ENCODE measurements at regions not wholly inside any gene's neighbourhood (a gene's known extent, or its start where the extent isn't known, plus 50 kb on each side); places are given as distances from the start of the nearest gene placed in this dataset.

- Histone ChIP-seq H4K20me1 (no peaks in the 10 kb centered on the region), H3K9me3 (replicated peaks in 1 of 11) (no peaks in the 10 kb centered on the region), H3K9ac (no peak overlapping the region), H3K4me1 (peaks cover 0 to 6% (median 0%) of the 10 kb centered on the region in 10 experiments; a peak in 2 of 20 replicates), H3K4me2 (no peak overlapping the region), H3K4me3 (no peak overlapping the region), H3K36me3 (no peaks in the 10 kb centered on the region), H3K27me3 (peaks cover 0 to 11% (median 0%) of the 10 kb centered on the region in 11 experiments; a peak in 4 of 22 replicates), H3K27ac (no peak overlapping the region)
- TF ChIP-seq Cebpa-rat (IDR thresholded peaks at IDR 0.05) = no peak
Observed at GRCh38 chr2:128368437-128369107, 49.9 kb upstream of the HS6ST1 start.

GRCh38 chr2:128369108-128369555, 50.5 kb upstream of the HS6ST1 start:
- H3K27ac ChIP-seq = no peak overlapping the region
- no peak overlapping the region for H3K4me2 ChIP-seq
- TF ChIP-seq Cebpa-rat (IDR thresholded peaks at IDR 0.05) = no peak
- peaks cover 0 to 6% (median 0%) of the 10 kb centered on the region in 10 experiments; a peak in 2 of 20 replicates for H3K4me1 ChIP-seq
- H3K9ac ChIP-seq = no peak overlapping the region
- H3K4me3 ChIP-seq = no peak overlapping the region
- H3K27me3 ChIP-seq = peaks cover 0 to 16% (median 0%) of the 10 kb centered on the region in 11 experiments; a peak in 4 of 22 replicates
- H3K36me3 ChIP-seq = no peaks in the 10 kb centered on the region
- H4K20me1 ChIP-seq = no peaks in the 10 kb centered on the region
- H3K9me3 ChIP-seq (replicated peaks in 1 of 11) = no peaks in the 10 kb centered on the region

- TF ChIP-seq Cebpa-rat (IDR thresholded peaks at IDR 0.05) = no peak
- Histone ChIP-seq H3K9ac (no peak overlapping the region), H3K36me3 (no peaks in the 10 kb centered on the region), H3K27ac (no peak overlapping the region), H3K4me3 (no peak overlapping the region), H3K4me1 (peaks cover 0 to 6% (median 0%) of the 10 kb centered on the region in 10 experiments; a peak in 2 of 20 replicates), H4K20me1 (no peaks in the 10 kb centered on the region), H3K9me3 (replicated peaks in 1 of 11) (no peaks in the 10 kb centered on the region), H3K27me3 (peaks cover 0 to 16% (median 0%) of the 10 kb centered on the region in 11 experiments; a peak in 4 of 22 replicates), H3K4me2 (no peak overlapping the region)
Observed at GRCh38 chr2:128369602-128370467, 51.2 kb upstream of the HS6ST1 start.

GRCh38 chr2:128370468-128371247, 52.0 kb upstream of the HS6ST1 start:
- Histone ChIP-seq H3K9ac (no peak overlapping the region), H3K27ac (no peak overlapping the region), H3K4me2 (no peak overlapping the region), H3K4me1 (peaks cover 0 to 6% (median 0%) of the 10 kb centered on the region in 10 experiments; a peak in 2 of 20 replicates), H3K9me3 (replicated peaks in 1 of 11) (no peaks in the 10 kb centered on the region), H3K36me3 (no peaks in the 10 kb centered on the region), H3K4me3 (no peak overlapping the region), H4K20me1 (no peaks in the 10 kb centered on the region), H3K27me3 (peaks cover 0 to 16% (median 0%) of the 10 kb centered on the region in 11 experiments; a peak in 4 of 22 replicates)
- TF ChIP-seq Cebpa-rat (IDR thresholded peaks at IDR 0.05) = no peak

GRCh38 chr2:128371248-128371630, 52.6 kb upstream of the HS6ST1 start:
- Histone ChIP-seq H3K9me3 (replicated peaks in 1 of 11) (no peaks in the 10 kb centered on the region), H3K4me2 (no peak overlapping the region), H3K27me3 (peaks cover 0 to 16% (median 0%) of the 10 kb centered on the region in 11 experiments; a peak in 4 of 22 replicates), H3K27ac (no peak overlapping the region), H3K4me3 (no peak overlapping the region), H3K36me3 (no peaks in the 10 kb centered on the region), H3K9ac (no peak overlapping the region), H3K4me1 (peaks cover 0 to 6% (median 0%) of the 10 kb centered on the region in 10 experiments; a peak in 2 of 20 replicates), H4K20me1 (no peaks in the 10 kb centered on the region)
- no peak for TF ChIP-seq Cebpa-rat (IDR thresholded peaks at IDR 0.05)

GRCh38 chr2:128371648-128372345, 53.1 kb upstream of the HS6ST1 start:
- no peak overlapping the region for H3K4me2 ChIP-seq
- no peak overlapping the region for H3K27ac ChIP-seq
- TF ChIP-seq Cebpa-rat (IDR thresholded peaks at IDR 0.05) = no peak
- H3K4me3 ChIP-seq = no peak overlapping the region
- no peaks in the 10 kb centered on the region for H3K36me3 ChIP-seq
- H3K4me1 ChIP-seq = peaks cover 0 to 7% (median 0%) of the 10 kb centered on the region in 10 experiments; a peak in 2 of 20 replicates
- no peaks in the 10 kb centered on the region for H4K20me1 ChIP-seq
- no peaks in the 10 kb centered on the region for H3K9me3 ChIP-seq (replicated peaks in 1 of 11)
- peaks cover 0 to 16% (median 0%) of the 10 kb centered on the region in 11 experiments; a peak in 4 of 22 replicates for H3K27me3 ChIP-seq
- H3K9ac ChIP-seq = no peak overlapping the region; a peak in 1 of 22 replicates

- Histone ChIP-seq H3K36me3 (no peaks in the 10 kb centered on the region), H3K27ac (no peak overlapping the region), H3K4me3 (no peak overlapping the region), H3K4me1 (peaks cover 0 to 16% (median 8%) of the 10 kb centered on the region in 10 experiments; a peak in 10 of 20 replicates), H3K9ac (no peak overlapping the region), H4K20me1 (no peaks in the 10 kb centered on the region), H3K4me2 (peak overlapping the region in 4 of 11 experiments; percentile 8 to 28 (median 22); a peak in 3 of 22 replicates), H3K9me3 (replicated peaks in 1 of 11) (no peaks in the 10 kb centered on the region), H3K27me3 (peaks cover 0 to 16% (median 0%) of the 10 kb centered on the region in 11 experiments; a peak in 5 of 22 replicates)
- TF ChIP-seq Cebpa-rat (IDR thresholded peaks at IDR 0.05) = no peak
Observed at GRCh38 chr2:128372621-128373341, 54.1 kb upstream of the HS6ST1 start.

All from BLaER1 treated with 17β-estradiol and CSF1 and Interleukin-3, amounts not matched to agents 10 nM and 100 nM (cell line).